ENCODE measurements at regions not wholly inside any gene's neighbourhood (a gene's known extent, or its start where the extent isn't known, plus 50 kb on each side); places are given as distances from the start of the nearest gene placed in this dataset.
A peak's percentile ranks its signal among the peaks of the same experiment; 100 is the strongest.

DNA sequence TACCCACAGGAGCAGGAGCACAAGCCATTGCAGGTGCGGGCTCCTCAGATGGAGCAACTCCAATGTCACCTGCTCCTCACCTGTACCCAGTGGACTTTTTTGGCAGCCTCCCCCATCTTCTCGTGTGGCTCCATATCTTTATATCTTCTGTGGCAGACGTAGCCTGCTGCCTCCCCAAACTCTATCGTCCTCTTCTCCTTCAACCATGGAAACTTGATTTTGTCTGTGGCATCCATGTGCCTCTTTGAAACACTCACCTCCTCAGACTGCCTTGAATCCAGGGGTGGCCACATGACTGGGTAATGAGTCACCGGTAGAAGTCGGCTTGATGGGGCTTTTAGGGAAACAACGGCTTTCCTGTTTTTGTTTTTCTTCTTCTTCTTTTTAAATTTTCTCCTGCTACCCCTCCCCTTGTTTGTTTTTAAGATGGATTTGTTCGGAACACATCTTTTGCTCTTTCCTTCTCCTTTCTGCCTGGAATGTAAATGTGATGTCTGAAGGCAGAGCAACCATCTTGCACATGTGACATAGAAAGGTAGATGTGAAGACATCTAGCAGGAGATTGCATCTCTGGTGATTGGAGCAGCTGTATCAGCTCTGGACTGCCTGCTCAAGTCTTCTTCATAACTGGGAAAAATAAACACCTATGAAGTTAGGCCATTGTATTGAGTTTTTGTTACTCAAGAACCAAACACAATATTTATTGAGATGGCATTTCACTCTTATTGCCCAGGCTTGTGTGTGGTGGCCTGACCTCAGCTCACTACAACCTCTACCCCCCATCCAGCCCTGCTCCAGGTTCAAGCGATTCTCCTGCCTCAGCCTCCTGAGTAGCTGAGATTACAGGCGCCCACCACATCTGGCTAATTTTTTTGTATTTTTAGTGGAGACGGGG is 69.9 kb upstream of the DDR1 start (continued):
- TF ChIP-seq, protein P1, sequence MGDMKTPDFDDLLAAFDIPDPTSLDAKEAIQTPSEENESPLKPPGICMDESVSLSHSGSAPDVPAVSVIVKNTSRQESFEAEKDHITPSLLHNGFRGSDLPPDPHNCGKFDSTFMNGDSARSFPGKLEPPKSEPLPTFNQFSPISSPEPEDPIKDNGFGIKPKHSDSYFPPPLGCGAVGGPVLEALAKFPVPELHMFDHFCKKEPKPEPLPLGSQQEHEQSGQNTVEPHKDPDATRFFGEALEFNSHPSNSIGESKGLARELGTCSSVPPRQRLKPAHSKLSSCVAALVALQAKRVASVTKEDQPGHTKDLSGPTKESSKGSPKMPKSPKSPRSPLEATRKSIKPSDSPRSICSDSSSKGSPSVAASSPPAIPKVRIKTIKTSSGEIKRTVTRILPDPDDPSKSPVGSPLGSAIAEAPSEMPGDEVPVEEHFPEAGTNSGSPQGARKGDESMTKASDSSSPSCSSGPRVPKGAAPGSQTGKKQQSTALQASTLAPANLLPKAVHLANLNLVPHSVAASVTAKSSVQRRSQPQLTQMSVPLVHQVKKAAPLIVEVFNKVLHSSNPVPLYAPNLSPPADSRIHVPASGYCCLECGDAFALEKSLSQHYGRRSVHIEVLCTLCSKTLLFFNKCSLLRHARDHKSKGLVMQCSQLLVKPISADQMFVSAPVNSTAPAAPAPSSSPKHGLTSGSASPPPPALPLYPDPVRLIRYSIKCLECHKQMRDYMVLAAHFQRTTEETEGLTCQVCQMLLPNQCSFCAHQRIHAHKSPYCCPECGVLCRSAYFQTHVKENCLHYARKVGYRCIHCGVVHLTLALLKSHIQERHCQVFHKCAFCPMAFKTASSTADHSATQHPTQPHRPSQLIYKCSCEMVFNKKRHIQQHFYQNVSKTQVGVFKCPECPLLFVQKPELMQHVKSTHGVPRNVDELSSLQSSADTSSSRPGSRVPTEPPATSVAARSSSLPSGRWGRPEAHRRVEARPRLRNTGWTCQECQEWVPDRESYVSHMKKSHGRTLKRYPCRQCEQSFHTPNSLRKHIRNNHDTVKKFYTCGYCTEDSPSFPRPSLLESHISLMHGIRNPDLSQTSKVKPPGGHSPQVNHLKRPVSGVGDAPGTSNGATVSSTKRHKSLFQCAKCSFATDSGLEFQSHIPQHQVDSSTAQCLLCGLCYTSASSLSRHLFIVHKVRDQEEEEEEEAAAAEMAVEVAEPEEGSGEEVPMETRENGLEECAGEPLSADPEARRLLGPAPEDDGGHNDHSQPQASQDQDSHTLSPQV (IDR thresholded peaks at IDR 0.05), result peak; percentile 95
- TF ChIP-seq OTX1 (CRISPR knock-in tag; IDR thresholded peaks at IDR 0.05) (no peak), C11orf30 (IDR thresholded peaks at IDR 0.05; ENCODE audit: low read depth) (no peak), PTTG1 (tag; IDR thresholded peaks at IDR 0.05; ENCODE audit: low read depth) (peak; percentile 43; the same call in 1 of the 2 replicates), HNRNPLL (IDR thresholded peaks at IDR 0.05; ENCODE audit: low read depth, low read length, poor library complexity, severe bottlenecking) (no peak), TEAD4 (IDR thresholded peaks at IDR 0.05; ENCODE audit: low read length) (peak; percentile 64), TEAD4 (CRISPR knock-in tag; IDR thresholded peaks at IDR 0.05; ENCODE audit: borderline replicate concordance) (no peak), MAFK (IDR thresholded peaks at IDR 0.05; ENCODE audit: low read length) (0 out of 2 replicates have a peak, but pooled peaks have one; percentile 5), ZNF551 (CRISPR knock-in tag; IDR thresholded peaks at IDR 0.05) (no peak), RBM39 (optimal IDR thresholded peaks at IDR 0.05; ENCODE audit: low read depth, low read length) (no peak), PYGO2 (tag; IDR thresholded peaks at IDR 0.05) (peak; percentile 38; the same call in 1 of the 2 replicates)
- TF ChIP-seq, protein P2, sequence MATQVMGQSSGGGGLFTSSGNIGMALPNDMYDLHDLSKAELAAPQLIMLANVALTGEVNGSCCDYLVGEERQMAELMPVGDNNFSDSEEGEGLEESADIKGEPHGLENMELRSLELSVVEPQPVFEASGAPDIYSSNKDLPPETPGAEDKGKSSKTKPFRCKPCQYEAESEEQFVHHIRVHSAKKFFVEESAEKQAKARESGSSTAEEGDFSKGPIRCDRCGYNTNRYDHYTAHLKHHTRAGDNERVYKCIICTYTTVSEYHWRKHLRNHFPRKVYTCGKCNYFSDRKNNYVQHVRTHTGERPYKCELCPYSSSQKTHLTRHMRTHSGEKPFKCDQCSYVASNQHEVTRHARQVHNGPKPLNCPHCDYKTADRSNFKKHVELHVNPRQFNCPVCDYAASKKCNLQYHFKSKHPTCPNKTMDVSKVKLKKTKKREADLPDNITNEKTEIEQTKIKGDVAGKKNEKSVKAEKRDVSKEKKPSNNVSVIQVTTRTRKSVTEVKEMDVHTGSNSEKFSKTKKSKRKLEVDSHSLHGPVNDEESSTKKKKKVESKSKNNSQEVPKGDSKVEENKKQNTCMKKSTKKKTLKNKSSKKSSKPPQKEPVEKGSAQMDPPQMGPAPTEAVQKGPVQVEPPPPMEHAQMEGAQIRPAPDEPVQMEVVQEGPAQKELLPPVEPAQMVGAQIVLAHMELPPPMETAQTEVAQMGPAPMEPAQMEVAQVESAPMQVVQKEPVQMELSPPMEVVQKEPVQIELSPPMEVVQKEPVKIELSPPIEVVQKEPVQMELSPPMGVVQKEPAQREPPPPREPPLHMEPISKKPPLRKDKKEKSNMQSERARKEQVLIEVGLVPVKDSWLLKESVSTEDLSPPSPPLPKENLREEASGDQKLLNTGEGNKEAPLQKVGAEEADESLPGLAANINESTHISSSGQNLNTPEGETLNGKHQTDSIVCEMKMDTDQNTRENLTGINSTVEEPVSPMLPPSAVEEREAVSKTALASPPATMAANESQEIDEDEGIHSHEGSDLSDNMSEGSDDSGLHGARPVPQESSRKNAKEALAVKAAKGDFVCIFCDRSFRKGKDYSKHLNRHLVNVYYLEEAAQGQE (IDR thresholded peaks at IDR 0.05; ENCODE audit: borderline replicate concordance), result peak; percentile 36; the same call in 1 of the 2 replicates
- TF ChIP-seq, protein P2 (CRISPR knock-in tag; IDR thresholded peaks at IDR 0.05; ENCODE audit: low read depth), result no peak
- TF ChIP-seq, protein P3, sequence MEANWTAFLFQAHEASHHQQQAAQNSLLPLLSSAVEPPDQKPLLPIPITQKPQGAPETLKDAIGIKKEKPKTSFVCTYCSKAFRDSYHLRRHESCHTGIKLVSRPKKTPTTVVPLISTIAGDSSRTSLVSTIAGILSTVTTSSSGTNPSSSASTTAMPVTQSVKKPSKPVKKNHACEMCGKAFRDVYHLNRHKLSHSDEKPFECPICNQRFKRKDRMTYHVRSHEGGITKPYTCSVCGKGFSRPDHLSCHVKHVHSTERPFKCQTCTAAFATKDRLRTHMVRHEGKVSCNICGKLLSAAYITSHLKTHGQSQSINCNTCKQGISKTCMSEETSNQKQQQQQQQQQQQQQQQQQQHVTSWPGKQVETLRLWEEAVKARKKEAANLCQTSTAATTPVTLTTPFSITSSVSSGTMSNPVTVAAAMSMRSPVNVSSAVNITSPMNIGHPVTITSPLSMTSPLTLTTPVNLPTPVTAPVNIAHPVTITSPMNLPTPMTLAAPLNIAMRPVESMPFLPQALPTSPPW (CRISPR knock-in tag; IDR thresholded peaks at IDR 0.05), result peak; percentile 41; the same call in 1 of the 2 replicates

All from K562 (cell line).